PC-9 (cell line): ENCODE measurements at regions not wholly inside any gene's neighbourhood (a gene's known extent, or its start where the extent isn't known, plus 50 kb on each side); places are given as distances from the start of the nearest gene placed in this dataset.

Experiments
- EZH2 ChIP-seq: fragments of 200-600 bp; sonication (generic); IDR thresholded peaks from 2 replicates; pipeline ENCODE4 v1.8.0; 2017; ENCODE audit warnings: antibody characterized with exemption, low read depth
- TF ChIP-seq, protein P1 (sequence below): fragments of 200-600 bp; sonication (generic); conservative IDR thresholded peaks from 2 replicates; pipeline ENCODE4 v1.6.1; 2017; ENCODE audit warnings: mixed run types, antibody characterized with exemption, mild to moderate bottlenecking, moderate library complexity

DNA sequence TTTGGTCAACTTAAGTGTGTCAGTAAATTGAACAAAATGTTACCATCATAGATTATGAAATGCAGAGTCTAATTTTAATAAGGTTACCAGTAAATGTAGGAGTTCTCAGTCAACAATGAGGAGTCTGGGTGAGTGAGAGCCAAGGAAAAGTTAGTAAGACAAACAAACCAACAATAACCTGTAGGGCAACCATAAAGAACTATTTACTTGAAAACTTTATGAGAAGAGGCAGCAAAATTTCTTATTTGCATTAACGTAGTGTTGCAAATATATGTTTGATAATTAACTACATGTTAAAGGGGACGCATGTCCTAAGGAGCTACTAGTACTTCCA lies 131.1 kb upstream of the SOX4 start:
- TF ChIP-seq EZH2 = no peak
- TF ChIP-seq, protein P1, sequence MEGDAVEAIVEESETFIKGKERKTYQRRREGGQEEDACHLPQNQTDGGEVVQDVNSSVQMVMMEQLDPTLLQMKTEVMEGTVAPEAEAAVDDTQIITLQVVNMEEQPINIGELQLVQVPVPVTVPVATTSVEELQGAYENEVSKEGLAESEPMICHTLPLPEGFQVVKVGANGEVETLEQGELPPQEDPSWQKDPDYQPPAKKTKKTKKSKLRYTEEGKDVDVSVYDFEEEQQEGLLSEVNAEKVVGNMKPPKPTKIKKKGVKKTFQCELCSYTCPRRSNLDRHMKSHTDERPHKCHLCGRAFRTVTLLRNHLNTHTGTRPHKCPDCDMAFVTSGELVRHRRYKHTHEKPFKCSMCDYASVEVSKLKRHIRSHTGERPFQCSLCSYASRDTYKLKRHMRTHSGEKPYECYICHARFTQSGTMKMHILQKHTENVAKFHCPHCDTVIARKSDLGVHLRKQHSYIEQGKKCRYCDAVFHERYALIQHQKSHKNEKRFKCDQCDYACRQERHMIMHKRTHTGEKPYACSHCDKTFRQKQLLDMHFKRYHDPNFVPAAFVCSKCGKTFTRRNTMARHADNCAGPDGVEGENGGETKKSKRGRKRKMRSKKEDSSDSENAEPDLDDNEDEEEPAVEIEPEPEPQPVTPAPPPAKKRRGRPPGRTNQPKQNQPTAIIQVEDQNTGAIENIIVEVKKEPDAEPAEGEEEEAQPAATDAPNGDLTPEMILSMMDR = no peak
